ENCODE measurements at regions not wholly inside any gene's neighbourhood (a gene's known extent, or its start where the extent isn't known, plus 50 kb on each side); places are given as distances from the start of the nearest gene placed in this dataset.

DNA sequence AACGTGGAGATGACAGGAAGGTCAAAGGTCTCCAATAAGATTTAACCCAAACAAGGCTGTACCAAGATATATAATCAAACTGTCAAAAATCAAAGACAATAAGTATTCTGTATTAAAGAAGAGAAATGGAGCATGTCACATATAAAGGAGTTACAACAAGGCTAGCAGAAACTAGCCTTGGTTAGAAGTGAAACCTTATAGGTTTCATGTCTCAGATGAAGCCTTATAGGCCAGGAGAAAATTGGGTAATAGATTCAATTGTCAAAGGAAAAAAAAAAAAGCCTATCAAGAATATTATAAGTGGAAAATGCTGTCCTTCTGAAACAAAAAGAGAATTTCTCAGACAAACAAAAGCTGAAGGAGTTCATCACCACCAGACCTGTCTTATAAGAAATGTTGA, 419.4 kb downstream of the CDH11 start:
- H4K20me1 ChIP-seq (ENCODE audit: control insufficient read depth, extremely low read depth, insufficient read depth, low read length), result no peaks in the 10 kb centered on the region
- no peak overlapping the region for H3K9ac ChIP-seq (ENCODE audit: control insufficient read depth, extremely low read depth, insufficient read depth, low read length)
- dilution Hi-C loops (cut with MboI; ENCODE audit: extremely low pct_ligation_motif_present, low sequenced_read_pairs), result no loop called here
- TF ChIP-seq, protein P1, sequence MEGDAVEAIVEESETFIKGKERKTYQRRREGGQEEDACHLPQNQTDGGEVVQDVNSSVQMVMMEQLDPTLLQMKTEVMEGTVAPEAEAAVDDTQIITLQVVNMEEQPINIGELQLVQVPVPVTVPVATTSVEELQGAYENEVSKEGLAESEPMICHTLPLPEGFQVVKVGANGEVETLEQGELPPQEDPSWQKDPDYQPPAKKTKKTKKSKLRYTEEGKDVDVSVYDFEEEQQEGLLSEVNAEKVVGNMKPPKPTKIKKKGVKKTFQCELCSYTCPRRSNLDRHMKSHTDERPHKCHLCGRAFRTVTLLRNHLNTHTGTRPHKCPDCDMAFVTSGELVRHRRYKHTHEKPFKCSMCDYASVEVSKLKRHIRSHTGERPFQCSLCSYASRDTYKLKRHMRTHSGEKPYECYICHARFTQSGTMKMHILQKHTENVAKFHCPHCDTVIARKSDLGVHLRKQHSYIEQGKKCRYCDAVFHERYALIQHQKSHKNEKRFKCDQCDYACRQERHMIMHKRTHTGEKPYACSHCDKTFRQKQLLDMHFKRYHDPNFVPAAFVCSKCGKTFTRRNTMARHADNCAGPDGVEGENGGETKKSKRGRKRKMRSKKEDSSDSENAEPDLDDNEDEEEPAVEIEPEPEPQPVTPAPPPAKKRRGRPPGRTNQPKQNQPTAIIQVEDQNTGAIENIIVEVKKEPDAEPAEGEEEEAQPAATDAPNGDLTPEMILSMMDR (optimal IDR thresholded peaks at IDR 0.05 in 1 of 3, IDR thresholded peaks at IDR 0.05 in 1 of 3, conservative IDR thresholded peaks at IDR 0.05 in 1 of 3; ENCODE audit: extremely low read depth in 1 of 3, insufficient read depth in 2 of 3, low read length in 3 of 3), result no peak
- TF ChIP-seq EZH2 (IDR thresholded peaks at IDR 0.05; ENCODE audit: low read length), result no peak
- H2AFZ ChIP-seq (ENCODE audit: control insufficient read depth, low read length), result no peak overlapping the region
- no peak for FAIRE-seq
- H3K9me3 ChIP-seq (ENCODE audit: control insufficient read depth, low read depth, low read length), result no peaks in the 10 kb centered on the region
- no peaks in the 10 kb centered on the region for H3K27me3 ChIP-seq (ENCODE audit: control insufficient read depth, extremely low read depth, insufficient read depth, low read length)
- no peak overlapping the region for H3K4me3 ChIP-seq (ENCODE audit: control insufficient read depth in 2 of 3, extremely low read depth in 1 of 3, insufficient read depth in 2 of 3, low read depth in 1 of 3, low read length in 3 of 3)
- H3K36me3 ChIP-seq (ENCODE audit: control insufficient read depth in 2 of 2, extremely low read depth in 1 of 2, insufficient read depth in 2 of 2, low read length in 2 of 2), result no peaks in the 10 kb centered on the region
- no peak overlapping the region for H3K27ac ChIP-seq (ENCODE audit: control insufficient read depth, insufficient read depth, low read length)
- DNase-seq (ENCODE audit: low read depth, low spot score), result no peak
- no peak overlapping the region for H3K4me2 ChIP-seq (ENCODE audit: control insufficient read depth, extremely low read depth, insufficient read depth, low read depth, low read length)
- no peaks in the 10 kb centered on the region for H3K4me1 ChIP-seq (ENCODE audit: control insufficient read depth, extremely low read depth, insufficient read depth, low read length)
- no peaks in the 10 kb centered on the region for H3K79me2 ChIP-seq (ENCODE audit: control insufficient read depth, insufficient read depth, low read length)
- H3K9me1 ChIP-seq (ENCODE audit: control insufficient read depth, extremely low read depth, insufficient read depth, low read length), result no peaks in the 10 kb centered on the region

DNA sequence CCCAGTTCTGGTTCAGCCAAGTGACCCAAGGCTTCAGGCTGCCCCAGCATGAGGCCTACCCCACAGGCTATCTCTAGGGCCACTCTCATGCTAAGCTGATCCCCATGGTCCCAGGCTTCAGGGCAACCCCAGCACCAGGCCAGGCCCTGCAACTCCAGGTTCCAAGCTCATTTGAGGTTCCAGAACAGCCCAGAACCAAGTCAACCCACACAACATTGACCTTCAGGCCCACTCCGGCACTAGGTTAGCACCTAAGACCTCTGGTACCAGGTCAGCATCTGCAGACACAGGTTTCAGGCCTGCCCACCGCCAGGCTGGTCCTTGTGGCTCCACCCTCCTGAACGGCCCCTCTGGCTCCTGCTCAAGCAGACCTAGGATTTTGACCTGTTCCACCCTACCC, 421.2 kb downstream of the CDH11 start:
- Histone ChIP-seq H3K79me2 (ENCODE audit: control insufficient read depth, insufficient read depth, low read length) (no peaks in the 10 kb centered on the region), H2AFZ (ENCODE audit: control insufficient read depth, low read length) (no peak overlapping the region), H3K36me3 (ENCODE audit: control insufficient read depth in 2 of 2, extremely low read depth in 1 of 2, insufficient read depth in 2 of 2, low read length in 2 of 2) (no peaks in the 10 kb centered on the region), H4K20me1 (ENCODE audit: control insufficient read depth, extremely low read depth, insufficient read depth, low read length) (no peaks in the 10 kb centered on the region), H3K27me3 (ENCODE audit: control insufficient read depth, extremely low read depth, insufficient read depth, low read length) (no peaks in the 10 kb centered on the region), H3K4me3 (ENCODE audit: control insufficient read depth in 2 of 3, extremely low read depth in 1 of 3, insufficient read depth in 2 of 3, low read depth in 1 of 3, low read length in 3 of 3) (no peak overlapping the region), H3K9ac (ENCODE audit: control insufficient read depth, extremely low read depth, insufficient read depth, low read length) (no peak overlapping the region), H3K4me2 (ENCODE audit: control insufficient read depth, extremely low read depth, insufficient read depth, low read depth, low read length) (no peak overlapping the region), H3K9me1 (ENCODE audit: control insufficient read depth, extremely low read depth, insufficient read depth, low read length) (no peaks in the 10 kb centered on the region), H3K27ac (ENCODE audit: control insufficient read depth, insufficient read depth, low read length) (no peak overlapping the region), H3K9me3 (ENCODE audit: control insufficient read depth, low read depth, low read length) (no peaks in the 10 kb centered on the region), H3K4me1 (ENCODE audit: control insufficient read depth, extremely low read depth, insufficient read depth, low read length) (no peaks in the 10 kb centered on the region)
- DNase-seq (ENCODE audit: low read depth, low spot score), result no peak
- dilution Hi-C loops (cut with MboI; ENCODE audit: extremely low pct_ligation_motif_present, low sequenced_read_pairs), result no loop called here
- TF ChIP-seq, protein P1 (optimal IDR thresholded peaks at IDR 0.05 in 1 of 3, IDR thresholded peaks at IDR 0.05 in 1 of 3, conservative IDR thresholded peaks at IDR 0.05 in 1 of 3; ENCODE audit: extremely low read depth in 1 of 3, insufficient read depth in 2 of 3, low read length in 3 of 3), result no peak
- TF ChIP-seq EZH2 (IDR thresholded peaks at IDR 0.05; ENCODE audit: low read length), result no peak
- FAIRE-seq, result no peak

Data from keratinocyte (primary cell).